Breast epithelium (tissue), 3 donors: ENCODE measurements at regions not wholly inside any gene's neighbourhood (a gene's known extent, or its start where the extent isn't known, plus 50 kb on each side); places are given as distances from the start of the nearest gene placed in this dataset.

Source experiments
- CTCF ChIP-seq, 3 donors: fragments of 450-650 bp; IDR thresholded peaks; one replicate each; pipeline ENCODE4 v1.5.1; 2016 to 2017; ENCODE audit warnings: antibody characterized with exemption in 3 of 3, mild to moderate bottlenecking in 3 of 3, moderate library complexity in 3 of 3
- POLR2A ChIP-seq: fragments of 450-650 bp; IDR thresholded peaks from one replicate; pipeline ENCODE4 v1.6.1; 2016; ENCODE audit warnings: antibody characterized with exemption, mild to moderate bottlenecking, moderate library complexity
- POLR2AphosphoS5 ChIP-seq, 3 donors: sonication (generic); formaldehyde crosslinking; IDR thresholded peaks; one replicate each; pipeline ENCODE4 v1.6.1; 2017; ENCODE audit warnings: antibody characterized with exemption in 3 of 3

- no peak for TF ChIP-seq POLR2AphosphoS5 (IDR thresholded peaks at IDR 0.05)
- TF ChIP-seq CTCF (IDR thresholded peaks at IDR 0.05), result no peak
- no peak for TF ChIP-seq POLR2A
Observed at GRCh38 chr6:6867404-6867799, 240.4 kb upstream of the RREB1 start.
